ENCODE measurements at regions not wholly inside any gene's neighbourhood (a gene's known extent, or its start where the extent isn't known, plus 50 kb on each side); places are given as distances from the start of the nearest gene placed in this dataset.

DNA sequence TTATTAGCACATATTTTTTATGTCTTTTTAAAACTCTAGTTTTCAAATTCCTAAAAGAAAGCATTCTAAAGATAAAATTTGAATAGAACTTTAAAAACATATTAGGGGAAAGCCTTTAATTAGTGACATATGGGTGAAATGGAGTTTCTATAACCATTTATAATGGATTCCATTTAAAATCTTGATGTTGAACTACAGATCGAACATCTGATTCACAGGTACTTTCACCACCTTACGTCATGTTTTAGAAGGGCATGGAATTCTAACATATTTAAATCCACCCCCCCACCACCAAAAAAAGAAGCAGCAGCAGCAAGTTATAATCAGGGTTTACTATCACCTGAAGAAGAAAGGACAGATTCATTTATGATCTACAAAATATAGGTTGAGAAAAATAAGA, 298.4 kb downstream of the SMOC2 start:
- no peak overlapping the region for H3K4me3 ChIP-seq (ENCODE audit: low read length in 2 of 2)
- H3K4me1 ChIP-seq (ENCODE audit: control insufficient read depth in 2 of 2, insufficient read depth in 2 of 2, low read length in 2 of 2): no peaks in the 10 kb centered on the region
- no peaks in the 10 kb centered on the region for H3K36me3 ChIP-seq (ENCODE audit: control insufficient read depth in 2 of 2, insufficient read depth in 2 of 2, low read length in 2 of 2)
- no peak overlapping the region for H3K27ac ChIP-seq (ENCODE audit: low read depth in 2 of 2, low read length in 2 of 2)
- H3K9me3 ChIP-seq (ENCODE audit: control insufficient read depth in 2 of 2, low read length in 2 of 2): no peaks in the 10 kb centered on the region
- H3K27me3 ChIP-seq (ENCODE audit: control insufficient read depth in 2 of 2, insufficient read depth in 2 of 2, low read length in 2 of 2): no peaks in the 10 kb centered on the region
- H3K9ac ChIP-seq (ENCODE audit: low read depth in 1 of 2, low read length in 2 of 2): no peak overlapping the region

GRCh38 chr6:168737481-168737880, 296.5 kb downstream of the SMOC2 start:
- no peak overlapping the region for H3K4me3 ChIP-seq (ENCODE audit: low read length in 2 of 2)
- H3K36me3 ChIP-seq (ENCODE audit: control insufficient read depth in 2 of 2, insufficient read depth in 2 of 2, low read length in 2 of 2): no peaks in the 10 kb centered on the region
- no peaks in the 10 kb centered on the region for H3K9me3 ChIP-seq (ENCODE audit: control insufficient read depth in 2 of 2, low read length in 2 of 2)
- no peaks in the 10 kb centered on the region for H3K4me1 ChIP-seq (ENCODE audit: control insufficient read depth in 2 of 2, insufficient read depth in 2 of 2, low read length in 2 of 2)
- no peak overlapping the region for H3K27ac ChIP-seq (ENCODE audit: low read depth in 2 of 2, low read length in 2 of 2)
- no peaks in the 10 kb centered on the region for H3K27me3 ChIP-seq (ENCODE audit: control insufficient read depth in 2 of 2, insufficient read depth in 2 of 2, low read length in 2 of 2)
- H3K9ac ChIP-seq (ENCODE audit: low read depth in 1 of 2, low read length in 2 of 2): no peak overlapping the region

DNA sequence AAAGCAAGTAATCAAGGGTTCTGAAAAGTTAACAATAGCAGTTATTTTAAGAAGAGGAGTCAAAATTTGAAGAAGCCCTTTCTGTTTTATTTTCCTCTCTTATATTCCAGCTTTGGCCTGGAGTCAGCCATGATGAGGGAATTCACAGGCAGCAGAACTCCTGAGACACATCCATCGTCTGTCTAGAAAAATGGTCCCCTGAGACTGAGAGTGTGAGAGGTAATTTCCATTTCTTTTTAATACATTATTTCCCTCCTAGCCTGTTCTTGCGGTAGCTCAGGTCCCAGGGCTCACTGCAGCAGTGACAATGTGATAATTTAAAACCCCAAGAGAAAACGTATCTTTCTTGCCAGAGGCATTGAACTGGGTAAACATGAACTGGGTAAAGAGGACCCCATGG, 296.0 kb downstream of the SMOC2 start:
- Histone ChIP-seq H3K4me3 (ENCODE audit: low read length in 2 of 2) (no peak overlapping the region), H3K4me1 (ENCODE audit: control insufficient read depth in 2 of 2, insufficient read depth in 2 of 2, low read length in 2 of 2) (no peaks in the 10 kb centered on the region), H3K36me3 (ENCODE audit: control insufficient read depth in 2 of 2, insufficient read depth in 2 of 2, low read length in 2 of 2) (no peaks in the 10 kb centered on the region), H3K9ac (ENCODE audit: low read depth in 1 of 2, low read length in 2 of 2) (no peak overlapping the region), H3K27ac (ENCODE audit: low read depth in 2 of 2, low read length in 2 of 2) (no peak overlapping the region), H3K9me3 (ENCODE audit: control insufficient read depth in 2 of 2, low read length in 2 of 2) (no peaks in the 10 kb centered on the region), H3K27me3 (ENCODE audit: control insufficient read depth in 2 of 2, insufficient read depth in 2 of 2, low read length in 2 of 2) (no peaks in the 10 kb centered on the region)

GRCh38 chr6:168736039-168736438, 295.1 kb downstream of the SMOC2 start:
- Histone ChIP-seq H3K4me3 (ENCODE audit: low read length in 2 of 2) (no peak overlapping the region), H3K4me1 (ENCODE audit: control insufficient read depth in 2 of 2, insufficient read depth in 2 of 2, low read length in 2 of 2) (no peaks in the 10 kb centered on the region), H3K9me3 (ENCODE audit: control insufficient read depth in 2 of 2, low read length in 2 of 2) (no peaks in the 10 kb centered on the region), H3K27me3 (ENCODE audit: control insufficient read depth in 2 of 2, insufficient read depth in 2 of 2, low read length in 2 of 2) (no peaks in the 10 kb centered on the region), H3K27ac (ENCODE audit: low read depth in 2 of 2, low read length in 2 of 2) (no peak overlapping the region), H3K9ac (ENCODE audit: low read depth in 1 of 2, low read length in 2 of 2) (no peak overlapping the region), H3K36me3 (ENCODE audit: control insufficient read depth in 2 of 2, insufficient read depth in 2 of 2, low read length in 2 of 2) (no peaks in the 10 kb centered on the region)

GRCh38 chr6:168735268-168735949, 294.4 kb downstream of the SMOC2 start:
- no peak overlapping the region for H3K4me3 ChIP-seq (ENCODE audit: low read length in 2 of 2)
- no peaks in the 10 kb centered on the region for H3K4me1 ChIP-seq (ENCODE audit: control insufficient read depth in 2 of 2, insufficient read depth in 2 of 2, low read length in 2 of 2)
- H3K27me3 ChIP-seq (ENCODE audit: control insufficient read depth in 2 of 2, insufficient read depth in 2 of 2, low read length in 2 of 2): no peaks in the 10 kb centered on the region
- H3K9ac ChIP-seq (ENCODE audit: low read depth in 1 of 2, low read length in 2 of 2): no peak overlapping the region
- no peak overlapping the region for H3K27ac ChIP-seq (ENCODE audit: low read depth in 2 of 2, low read length in 2 of 2)
- no peaks in the 10 kb centered on the region for H3K36me3 ChIP-seq (ENCODE audit: control insufficient read depth in 2 of 2, insufficient read depth in 2 of 2, low read length in 2 of 2)
- no peaks in the 10 kb centered on the region for H3K9me3 ChIP-seq (ENCODE audit: control insufficient read depth in 2 of 2, low read length in 2 of 2)

- no peak overlapping the region for H3K27ac ChIP-seq (ENCODE audit: low read depth in 2 of 2, low read length in 2 of 2)
- no peak overlapping the region for H3K4me3 ChIP-seq (ENCODE audit: low read length in 2 of 2)
- H3K4me1 ChIP-seq (ENCODE audit: control insufficient read depth in 2 of 2, insufficient read depth in 2 of 2, low read length in 2 of 2): no peaks in the 10 kb centered on the region
- H3K27me3 ChIP-seq (ENCODE audit: control insufficient read depth in 2 of 2, insufficient read depth in 2 of 2, low read length in 2 of 2): no peaks in the 10 kb centered on the region
- no peak overlapping the region for H3K9ac ChIP-seq (ENCODE audit: low read depth in 1 of 2, low read length in 2 of 2)
- H3K9me3 ChIP-seq (ENCODE audit: control insufficient read depth in 2 of 2, low read length in 2 of 2): no peaks in the 10 kb centered on the region
- no peaks in the 10 kb centered on the region for H3K36me3 ChIP-seq (ENCODE audit: control insufficient read depth in 2 of 2, insufficient read depth in 2 of 2, low read length in 2 of 2)
Measured at GRCh38 chr6:168734523-168734922, 293.5 kb downstream of the SMOC2 start.

GRCh38 chr6:168732676-168733075, 291.7 kb downstream of the SMOC2 start:
- no peak overlapping the region for H3K9ac ChIP-seq (ENCODE audit: low read depth in 1 of 2, low read length in 2 of 2)
- H3K27ac ChIP-seq (ENCODE audit: low read depth in 2 of 2, low read length in 2 of 2): no peak overlapping the region
- no peaks in the 10 kb centered on the region for H3K9me3 ChIP-seq (ENCODE audit: control insufficient read depth in 2 of 2, low read length in 2 of 2)
- no peak overlapping the region for H3K4me3 ChIP-seq (ENCODE audit: low read length in 2 of 2)
- no peaks in the 10 kb centered on the region for H3K27me3 ChIP-seq (ENCODE audit: control insufficient read depth in 2 of 2, insufficient read depth in 2 of 2, low read length in 2 of 2)
- no peaks in the 10 kb centered on the region for H3K4me1 ChIP-seq (ENCODE audit: control insufficient read depth in 2 of 2, insufficient read depth in 2 of 2, low read length in 2 of 2)
- H3K36me3 ChIP-seq (ENCODE audit: control insufficient read depth in 2 of 2, insufficient read depth in 2 of 2, low read length in 2 of 2): no peaks in the 10 kb centered on the region

DNA sequence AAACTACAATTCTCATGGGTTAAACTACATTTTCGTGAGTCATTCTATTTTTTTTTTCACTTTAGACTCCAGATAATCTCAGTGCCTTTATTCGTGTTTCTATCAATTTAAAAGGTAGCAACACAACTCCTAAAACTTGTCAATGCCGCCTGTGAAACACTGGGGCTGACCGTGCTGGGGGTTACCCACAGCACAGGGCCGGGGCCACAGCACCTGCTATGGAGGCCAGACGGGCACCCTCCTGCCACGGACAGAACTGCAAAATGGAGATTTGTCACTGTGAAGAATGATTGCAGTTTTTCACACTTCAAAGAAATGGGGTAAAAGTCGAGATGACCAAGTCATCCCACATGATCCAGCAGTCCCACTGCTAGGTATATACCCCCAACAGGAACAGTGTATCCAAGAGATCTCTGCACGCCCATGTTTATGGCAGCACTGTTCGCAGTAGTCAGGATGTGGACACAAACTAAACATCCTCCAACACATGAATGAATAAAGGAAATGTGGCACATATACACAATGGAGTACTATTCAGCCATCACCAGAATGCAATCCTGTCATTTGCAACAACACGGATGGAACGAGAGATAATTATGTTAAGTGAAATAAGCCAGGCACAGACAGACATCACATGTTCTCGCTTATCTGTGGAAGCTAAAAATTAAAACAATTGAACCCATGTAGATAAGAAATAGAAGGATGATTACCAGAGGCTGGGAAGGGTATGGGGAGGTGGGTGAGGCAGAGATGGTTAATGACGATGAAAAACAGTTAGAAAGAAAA, 290.1 kb downstream of the SMOC2 start:
- no peak overlapping the region for H3K9ac ChIP-seq (ENCODE audit: low read depth in 1 of 2, low read length in 2 of 2)
- no peaks in the 10 kb centered on the region for H3K36me3 ChIP-seq (ENCODE audit: control insufficient read depth in 2 of 2, insufficient read depth in 2 of 2, low read length in 2 of 2)
- no peaks in the 10 kb centered on the region for H3K27me3 ChIP-seq (ENCODE audit: control insufficient read depth in 2 of 2, insufficient read depth in 2 of 2, low read length in 2 of 2)
- H3K4me3 ChIP-seq (ENCODE audit: low read length in 2 of 2): no peak overlapping the region
- H3K27ac ChIP-seq (ENCODE audit: low read depth in 2 of 2, low read length in 2 of 2): no peak overlapping the region
- H3K4me1 ChIP-seq (ENCODE audit: control insufficient read depth in 2 of 2, insufficient read depth in 2 of 2, low read length in 2 of 2): no peaks in the 10 kb centered on the region
- H3K9me3 ChIP-seq (ENCODE audit: control insufficient read depth in 2 of 2, low read length in 2 of 2): no peaks in the 10 kb centered on the region

- no peaks in the 10 kb centered on the region for H3K4me1 ChIP-seq (ENCODE audit: control insufficient read depth in 2 of 2, insufficient read depth in 2 of 2, low read length in 2 of 2)
- H3K9ac ChIP-seq (ENCODE audit: low read depth in 1 of 2, low read length in 2 of 2): no peak overlapping the region
- no peaks in the 10 kb centered on the region for H3K9me3 ChIP-seq (ENCODE audit: control insufficient read depth in 2 of 2, low read length in 2 of 2)
- no peaks in the 10 kb centered on the region for H3K27me3 ChIP-seq (ENCODE audit: control insufficient read depth in 2 of 2, insufficient read depth in 2 of 2, low read length in 2 of 2)
- H3K36me3 ChIP-seq (ENCODE audit: control insufficient read depth in 2 of 2, insufficient read depth in 2 of 2, low read length in 2 of 2): no peaks in the 10 kb centered on the region
- H3K4me3 ChIP-seq (ENCODE audit: low read length in 2 of 2): no peak overlapping the region
- no peak overlapping the region for H3K27ac ChIP-seq (ENCODE audit: low read depth in 2 of 2, low read length in 2 of 2)
Measured at GRCh38 chr6:168728056-168728455, 287.1 kb downstream of the SMOC2 start.

DNA sequence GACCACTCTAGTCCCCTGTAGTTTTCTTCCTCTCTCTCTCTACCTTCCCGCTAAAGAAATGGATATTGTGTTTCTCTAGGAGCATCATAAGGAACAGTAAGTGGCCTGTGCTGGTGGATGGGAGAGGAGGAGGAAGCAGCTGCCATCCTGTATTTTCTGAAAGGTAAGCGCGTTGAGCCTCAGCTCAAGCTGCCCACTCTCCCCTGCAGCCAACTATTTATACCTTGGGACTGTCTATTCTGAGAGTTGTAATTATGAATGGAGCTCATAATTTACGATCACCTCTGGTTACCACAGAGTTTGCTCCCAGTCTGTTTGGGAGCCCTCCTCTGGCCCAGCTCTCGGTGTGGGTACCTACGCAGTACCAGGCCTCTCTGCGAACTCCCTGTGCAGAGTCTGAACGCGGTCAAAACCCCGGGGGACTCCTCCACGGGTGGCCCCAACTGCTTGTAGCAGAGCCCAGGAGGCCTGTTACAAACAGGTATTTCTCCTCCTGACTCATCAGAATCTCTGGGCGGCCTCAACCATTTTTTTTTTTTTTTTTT, 285.4 kb downstream of the SMOC2 start:
- Histone ChIP-seq H3K9ac (ENCODE audit: low read depth in 1 of 2, low read length in 2 of 2) (no peak overlapping the region), H3K4me3 (ENCODE audit: low read length in 2 of 2) (no peak overlapping the region), H3K36me3 (ENCODE audit: control insufficient read depth in 2 of 2, insufficient read depth in 2 of 2, low read length in 2 of 2) (no peaks in the 10 kb centered on the region), H3K27me3 (ENCODE audit: control insufficient read depth in 2 of 2, insufficient read depth in 2 of 2, low read length in 2 of 2) (no peaks in the 10 kb centered on the region), H3K4me1 (ENCODE audit: control insufficient read depth in 2 of 2, insufficient read depth in 2 of 2, low read length in 2 of 2) (no peaks in the 10 kb centered on the region), H3K27ac (ENCODE audit: low read depth in 2 of 2, low read length in 2 of 2) (no peak overlapping the region), H3K9me3 (ENCODE audit: control insufficient read depth in 2 of 2, low read length in 2 of 2) (no peaks in the 10 kb centered on the region)
